Panc1 (cell line): ENCODE measurements at regions not wholly inside any gene's neighbourhood (a gene's known extent, or its start where the extent isn't known, plus 50 kb on each side); places are given as distances from the start of the nearest gene placed in this dataset.

Experiments used
- ATAC-seq: fragments of 200-7000 bp; cut with Tn5 transposase; 2 replicates; pipeline ENCODE4 v1.9.1; 2020; ENCODE audit warnings: mild to moderate bottlenecking, moderate library complexity
- BruUV-seq: library from RNA; stranded (reverse); fragments of 400-500 nt; replicated peaks from 2 replicates; lab custom pipeline; 2021; lab: Mats Ljungman, UMichigan
- CTCF ChIA-PET: fragments of 300-600 bp; sonication (Branson Sonifier 250); formaldehyde crosslinking; loops from one replicate; lab custom pipeline; 2022; ENCODE audit warnings: antibody characterized with exemption; lab: Charles Lee
- POLR2A ChIA-PET: fragments of 300-600 bp; sonication (Branson Sonifier 250); formaldehyde crosslinking; loops from one replicate; lab custom pipeline; 2022; ENCODE audit warnings: antibody characterized with exemption; lab: Charles Lee
- DNase-seq: peaks from one replicate; pipeline ENCODE4 v3.0.0-alpha.2; 2010; ENCODE audit warnings: low read depth, low spot score
- H3K27ac ChIP-seq: 2 replicates; pipeline ENCODE4 v1.5.1; 2011; ENCODE audit warnings: mild to moderate bottlenecking, low read length, inconsistent platforms
- H3K27me3 ChIP-seq: fragments of 200-500 bp; sonication (Bioruptor generic); 2 replicates; pipeline ENCODE4 v1.6.0; 2014; ENCODE audit warnings: low read length, inconsistent platforms; ENCODE audit not compliant: control insufficient read depth, insufficient read depth
- H3K36me3 ChIP-seq: fragments of 200-500 bp; sonication (Bioruptor generic); 2 replicates; pipeline ENCODE4 v1.5.1; 2014; ENCODE audit warnings: inconsistent platforms, mild to moderate bottlenecking, low read length, moderate library complexity; ENCODE audit not compliant: control insufficient read depth, insufficient read depth
- H3K4me1 ChIP-seq: 2 replicates; pipeline ENCODE4 v1.5.1; 2011; ENCODE audit warnings: inconsistent platforms, mild to moderate bottlenecking, low read length, moderate library complexity; ENCODE audit not compliant: control insufficient read depth, insufficient read depth
- H3K4me3 ChIP-seq, 2 experiments: 2 replicates each; pipeline ENCODE4 v1.5.1; 2011 to 2012; ENCODE audit warnings: low read depth in 2 of 2, low read length in 2 of 2, mild to moderate bottlenecking in 2 of 2, inconsistent platforms in 1 of 2, moderate library complexity in 1 of 2
- H3K9me3 ChIP-seq: fragments of 200-500 bp; sonication (Bioruptor generic); 2 replicates; pipeline ENCODE4 v1.5.1; 2014; ENCODE audit warnings: low read depth, mild to moderate bottlenecking, inconsistent platforms, low read length, moderate library complexity; ENCODE audit not compliant: control insufficient read depth, insufficient read depth
- POLR2AphosphoS5 ChIP-seq: IDR thresholded peaks from 2 replicates; pipeline ENCODE4 v1.6.1; 2012; ENCODE audit warnings: mild to moderate bottlenecking, low read depth, low read length, moderate library complexity
- SIN3A ChIP-seq: IDR thresholded peaks from 2 replicates; pipeline ENCODE4 v1.6.1; 2012; ENCODE audit warnings: low read depth, mild to moderate bottlenecking, low read length, moderate library complexity, borderline replicate concordance; ENCODE audit not compliant: insufficient read depth
- TCF7L2 ChIP-seq: IDR thresholded peaks from 2 replicates; pipeline ENCODE4 v1.6.1; 2011; ENCODE audit warnings: mild to moderate bottlenecking, low read depth, low read length, inconsistent platforms
- in situ Hi-C: cut with HindIII; loops from 2 replicates; pipeline ENCODE4 v1.10.0; 2016; ENCODE audit warnings: low sequenced_read_pairs, low pct_unique_long_range_greater_than_20kb
- intact Hi-C: fragments of 100-400 bp; cut with micrococcal nuclease; formaldehyde crosslinking; loops from one replicate; pipeline ENCODE4 v1.10.0; 2022; ENCODE audit not compliant: unreplicated experiment
- TF ChIP-seq, protein P1 (sequence below), 2 experiments: IDR thresholded peaks; 2 replicates each; pipeline ENCODE4 v1.6.1; 2011 to 2012; ENCODE audit warnings: low read depth in 2 of 2, control low read depth in 1 of 2, low read length in 1 of 2, mild to moderate bottlenecking in 1 of 2, moderate library complexity in 1 of 2; ENCODE audit not compliant: insufficient read depth in 1 of 2
- TF ChIP-seq, protein P2 (sequence below): fragments of 450-650 bp; IDR thresholded peaks from 2 replicates; pipeline ENCODE4 v1.5.1; 2017; ENCODE audit warnings: mild to moderate bottlenecking

DNA sequence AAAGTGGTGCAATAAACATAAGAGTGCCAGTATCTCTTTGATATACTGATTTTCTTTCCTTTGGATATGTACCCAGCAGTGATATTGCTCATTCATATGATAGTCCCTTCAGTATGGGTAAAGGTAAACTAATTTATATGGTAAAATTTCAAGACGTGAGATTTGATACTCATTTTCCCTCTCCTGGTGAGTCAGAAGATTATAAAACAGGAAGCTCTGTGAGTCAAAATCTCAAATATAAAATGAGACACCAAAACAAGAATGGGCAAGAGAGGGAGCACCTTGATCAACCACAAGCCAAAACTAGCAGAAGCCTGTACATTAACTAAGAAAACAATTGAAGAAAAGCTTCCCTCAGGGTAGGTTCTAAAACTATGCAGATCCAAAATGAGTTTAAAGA is 216.3 kb downstream of the SLITRK6 start:
- Histone ChIP-seq H3K4me3 (no peak overlapping the region), H3K36me3 (no peaks in the 10 kb centered on the region), H3K27me3 (no peaks in the 10 kb centered on the region), H3K4me1 (no peaks in the 10 kb centered on the region), H3K9me3 (no peaks in the 10 kb centered on the region; the same call in 1 of the 2 replicates), H3K27ac (no peak overlapping the region)
- ATAC-seq (no peak), DNase-seq (no peak)
- TF ChIP-seq POLR2AphosphoS5 (no peak), SIN3A (no peak), TCF7L2 (no peak)
- TF ChIP-seq, protein P1, sequence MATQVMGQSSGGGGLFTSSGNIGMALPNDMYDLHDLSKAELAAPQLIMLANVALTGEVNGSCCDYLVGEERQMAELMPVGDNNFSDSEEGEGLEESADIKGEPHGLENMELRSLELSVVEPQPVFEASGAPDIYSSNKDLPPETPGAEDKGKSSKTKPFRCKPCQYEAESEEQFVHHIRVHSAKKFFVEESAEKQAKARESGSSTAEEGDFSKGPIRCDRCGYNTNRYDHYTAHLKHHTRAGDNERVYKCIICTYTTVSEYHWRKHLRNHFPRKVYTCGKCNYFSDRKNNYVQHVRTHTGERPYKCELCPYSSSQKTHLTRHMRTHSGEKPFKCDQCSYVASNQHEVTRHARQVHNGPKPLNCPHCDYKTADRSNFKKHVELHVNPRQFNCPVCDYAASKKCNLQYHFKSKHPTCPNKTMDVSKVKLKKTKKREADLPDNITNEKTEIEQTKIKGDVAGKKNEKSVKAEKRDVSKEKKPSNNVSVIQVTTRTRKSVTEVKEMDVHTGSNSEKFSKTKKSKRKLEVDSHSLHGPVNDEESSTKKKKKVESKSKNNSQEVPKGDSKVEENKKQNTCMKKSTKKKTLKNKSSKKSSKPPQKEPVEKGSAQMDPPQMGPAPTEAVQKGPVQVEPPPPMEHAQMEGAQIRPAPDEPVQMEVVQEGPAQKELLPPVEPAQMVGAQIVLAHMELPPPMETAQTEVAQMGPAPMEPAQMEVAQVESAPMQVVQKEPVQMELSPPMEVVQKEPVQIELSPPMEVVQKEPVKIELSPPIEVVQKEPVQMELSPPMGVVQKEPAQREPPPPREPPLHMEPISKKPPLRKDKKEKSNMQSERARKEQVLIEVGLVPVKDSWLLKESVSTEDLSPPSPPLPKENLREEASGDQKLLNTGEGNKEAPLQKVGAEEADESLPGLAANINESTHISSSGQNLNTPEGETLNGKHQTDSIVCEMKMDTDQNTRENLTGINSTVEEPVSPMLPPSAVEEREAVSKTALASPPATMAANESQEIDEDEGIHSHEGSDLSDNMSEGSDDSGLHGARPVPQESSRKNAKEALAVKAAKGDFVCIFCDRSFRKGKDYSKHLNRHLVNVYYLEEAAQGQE (IDR thresholded peaks at IDR 0.05; ENCODE audit: insufficient read depth in 1 of 2, low read depth in 2 of 2, low read length in 1 of 2): no peak
- TF ChIP-seq, protein P2, sequence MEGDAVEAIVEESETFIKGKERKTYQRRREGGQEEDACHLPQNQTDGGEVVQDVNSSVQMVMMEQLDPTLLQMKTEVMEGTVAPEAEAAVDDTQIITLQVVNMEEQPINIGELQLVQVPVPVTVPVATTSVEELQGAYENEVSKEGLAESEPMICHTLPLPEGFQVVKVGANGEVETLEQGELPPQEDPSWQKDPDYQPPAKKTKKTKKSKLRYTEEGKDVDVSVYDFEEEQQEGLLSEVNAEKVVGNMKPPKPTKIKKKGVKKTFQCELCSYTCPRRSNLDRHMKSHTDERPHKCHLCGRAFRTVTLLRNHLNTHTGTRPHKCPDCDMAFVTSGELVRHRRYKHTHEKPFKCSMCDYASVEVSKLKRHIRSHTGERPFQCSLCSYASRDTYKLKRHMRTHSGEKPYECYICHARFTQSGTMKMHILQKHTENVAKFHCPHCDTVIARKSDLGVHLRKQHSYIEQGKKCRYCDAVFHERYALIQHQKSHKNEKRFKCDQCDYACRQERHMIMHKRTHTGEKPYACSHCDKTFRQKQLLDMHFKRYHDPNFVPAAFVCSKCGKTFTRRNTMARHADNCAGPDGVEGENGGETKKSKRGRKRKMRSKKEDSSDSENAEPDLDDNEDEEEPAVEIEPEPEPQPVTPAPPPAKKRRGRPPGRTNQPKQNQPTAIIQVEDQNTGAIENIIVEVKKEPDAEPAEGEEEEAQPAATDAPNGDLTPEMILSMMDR: no peak
- intact Hi-C loops: no loop called here
- CTCF ChIA-PET: no interaction called here
- no TSS peak for BruUV-seq
- in situ Hi-C loops: no loop called here
- POLR2A ChIA-PET: no interaction called here

DNA sequence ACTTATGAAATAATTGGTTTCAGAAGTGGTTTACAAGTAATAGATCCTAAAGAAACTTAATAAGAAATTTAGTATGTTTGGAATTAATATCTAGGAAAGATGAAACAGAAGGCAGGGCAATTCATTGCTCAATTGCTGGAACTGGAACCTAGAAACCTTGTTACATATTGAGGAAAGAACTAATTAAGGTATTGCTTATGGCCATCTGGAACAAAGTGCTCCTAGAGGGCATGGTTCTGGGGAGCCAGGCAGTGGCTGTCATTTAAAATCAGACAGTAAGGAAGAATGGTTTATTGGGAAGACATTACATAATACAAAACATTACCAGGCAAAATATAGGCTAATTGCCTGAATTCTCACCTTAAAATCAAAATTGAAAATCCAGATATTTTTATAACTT is 224.1 kb downstream of the SLITRK6 start:
- CTCF ChIA-PET: no interaction called here
- Histone ChIP-seq H3K36me3 (no peaks in the 10 kb centered on the region), H3K9me3 (no peaks in the 10 kb centered on the region), H3K4me3 (no peak overlapping the region), H3K4me1 (no peaks in the 10 kb centered on the region), H3K27me3 (no peaks in the 10 kb centered on the region), H3K27ac (no peak overlapping the region)
- ATAC-seq (no peak), DNase-seq (no peak)
- no TSS peak for BruUV-seq
- TF ChIP-seq TCF7L2 (no peak), SIN3A (no peak), POLR2AphosphoS5 (no peak)
- TF ChIP-seq, protein P1 (IDR thresholded peaks at IDR 0.05; ENCODE audit: insufficient read depth in 1 of 2, low read depth in 2 of 2, low read length in 1 of 2): no peak
- TF ChIP-seq, protein P2: no peak
- POLR2A ChIA-PET: no interaction called here
- intact Hi-C loops (no loop called here), in situ Hi-C loops (no loop called here)
